ENCODE measurements at regions not wholly inside any gene's neighbourhood (a gene's known extent, or its start where the extent isn't known, plus 50 kb on each side); places are given as distances from the start of the nearest gene placed in this dataset.
"Not testable (repeated sequence)": the region's sequence is repeated elsewhere in the genome, so short reads cannot be mapped to it uniquely, and the experiment has no call there.

GRCh38 chr10:94129393-94130130, 135.8 kb downstream of the PLCE1 start:
- peak; percentile 94 for DNase-seq

- DNase-seq, result no peak
Observed at GRCh38 chr10:94131885-94132284, 138.2 kb downstream of the PLCE1 start.

- no peak for DNase-seq
Observed at GRCh38 chr10:94133239-94133638, 139.5 kb downstream of the PLCE1 start.

- no peak for DNase-seq
Observed at GRCh38 chr10:94137747-94138146, 144.0 kb downstream of the PLCE1 start.

GRCh38 chr10:94138391-94138790, 144.7 kb downstream of the PLCE1 start:
- no peak for DNase-seq

GRCh38 chr10:94143261-94143660, 149.5 kb downstream of the PLCE1 start:
- DNase-seq, result no peak

- no peak for DNase-seq
Observed at GRCh38 chr10:94146313-94146712, 152.6 kb downstream of the PLCE1 start.

- DNase-seq, result no peak
Observed at GRCh38 chr10:94146746-94147145, 153.0 kb downstream of the PLCE1 start.

- DNase-seq, result no peak
Observed at GRCh38 chr10:94149702-94150101, 156.0 kb downstream of the PLCE1 start.

- DNase-seq, result no peak
Observed at GRCh38 chr10:94150541-94151184, 156.9 kb downstream of the PLCE1 start.

GRCh38 chr10:94155722-94156271, 162.1 kb downstream of the PLCE1 start:
- no peak for DNase-seq

- DNase-seq, result no peak
Observed at GRCh38 chr10:94156453-94156852, 162.7 kb downstream of the PLCE1 start.

- not testable (repeated sequence) for DNase-seq
Observed at GRCh38 chr10:94165158-94165611, 171.5 kb downstream of the PLCE1 start.

GRCh38 chr10:94172332-94172731, 178.6 kb downstream of the PLCE1 start:
- peak; percentile 42 for DNase-seq

- no peak for DNase-seq
Observed at GRCh38 chr10:94173594-94173993, 179.9 kb downstream of the PLCE1 start.

GRCh38 chr10:94174838-94175237, 181.1 kb downstream of the PLCE1 start:
- DNase-seq, result no peak

GRCh38 chr10:94178475-94179253, 184.1 kb downstream of the NOC3L start:
- peak; percentile 31 for DNase-seq

- DNase-seq, result no peak
Observed at GRCh38 chr10:94180576-94180975, 182.2 kb downstream of the NOC3L start.

- DNase-seq, result peak; percentile 98
Observed at GRCh38 chr10:94183666-94184264, 179.0 kb downstream of the NOC3L start.

- DNase-seq, result no peak
Observed at GRCh38 chr10:94186722-94187121, 176.0 kb downstream of the NOC3L start.

- DNase-seq, result no peak
Observed at GRCh38 chr10:94192333-94192732, 170.4 kb downstream of the NOC3L start.

GRCh38 chr10:94192974-94193373, 169.8 kb downstream of the NOC3L start:
- DNase-seq, result no peak

- no peak for DNase-seq
Observed at GRCh38 chr10:94193466-94193924, 169.2 kb downstream of the NOC3L start.
